Hepatocyte (in vitro differentiated cells): ENCODE measurements at regions not wholly inside any gene's neighbourhood (a gene's known extent, or its start where the extent isn't known, plus 50 kb on each side); places are given as distances from the start of the nearest gene placed in this dataset.

Source experiments
- DNase-seq: peaks from one replicate; pipeline ENCODE4 v3.0.0-alpha.2; 2016; ENCODE audit warnings: low spot score
- H2AFZ ChIP-seq: fragments of 200-600 bp; sonication (generic); 2 replicates; pipeline ENCODE4 v1.6.0; 2016; ENCODE audit warnings: antibody characterized with exemption, mild to moderate bottlenecking
- H3K27ac ChIP-seq: fragments of 200-600 bp; sonication (generic); 2 replicates; pipeline ENCODE4 v1.5.1; 2016; ENCODE audit warnings: mild to moderate bottlenecking
- H3K27me3 ChIP-seq: fragments of 200-600 bp; sonication (generic); 2 replicates; pipeline ENCODE4 v1.6.1; 2016
- H3K36me3 ChIP-seq: fragments of 200-600 bp; sonication (generic); replicated peaks from 2 replicates; pipeline ENCODE4 v1.5.1; 2016; ENCODE audit warnings: low read depth; ENCODE audit not compliant: insufficient read depth
- H3K4me1 ChIP-seq: fragments of 200-600 bp; sonication (generic); 2 replicates; pipeline ENCODE4 v1.5.1; 2016; ENCODE audit warnings: mild to moderate bottlenecking, moderate library complexity; ENCODE audit not compliant: insufficient read depth
- H3K4me2 ChIP-seq: fragments of 200-600 bp; sonication (generic); 2 replicates; pipeline ENCODE4 v1.6.0; 2016
- H3K4me3 ChIP-seq: fragments of 200-600 bp; sonication (generic); 2 replicates; pipeline ENCODE4 v1.5.1; 2016; ENCODE audit warnings: mild to moderate bottlenecking
- H3K79me2 ChIP-seq: fragments of 200-600 bp; sonication (generic); 2 replicates; pipeline ENCODE4 v1.6.0; 2017; ENCODE audit warnings: mild to moderate bottlenecking
- H3K9me2 ChIP-seq: fragments of 200-600 bp; sonication (generic); replicated peaks from 2 replicates; pipeline ENCODE4 v1.6.0; 2017; ENCODE audit warnings: mild to moderate bottlenecking; ENCODE audit not compliant: insufficient read depth
- H3K9me3 ChIP-seq: fragments of 200-600 bp; sonication (generic); 2 replicates; pipeline ENCODE4 v1.5.1; 2016; ENCODE audit warnings: low read depth, mild to moderate bottlenecking
- H4K20me1 ChIP-seq: fragments of 200-600 bp; sonication (generic); 2 replicates; pipeline ENCODE4 v1.6.0; 2016; ENCODE audit warnings: mild to moderate bottlenecking; ENCODE audit not compliant: insufficient read depth, poor library complexity, severe bottlenecking
- CTCF ChIP-seq: fragments of 200-600 bp; sonication (generic); IDR thresholded peaks from 2 replicates; pipeline ENCODE4 v1.5.1; 2016; ENCODE audit warnings: antibody characterized with exemption, mild to moderate bottlenecking; ENCODE audit not compliant: poor library complexity
- EZH2 ChIP-seq: fragments of 200-600 bp; sonication (generic); IDR thresholded peaks from 2 replicates; pipeline ENCODE4 v1.6.1; 2016; ENCODE audit warnings: antibody characterized with exemption, mild to moderate bottlenecking, borderline replicate concordance
- EZH2phosphoT487 ChIP-seq: fragments of 200-600 bp; sonication (generic); IDR thresholded peaks from one replicate; pipeline ENCODE4 v1.6.1; 2018; ENCODE audit warnings: antibody characterized with exemption, mild to moderate bottlenecking, low read depth, moderate library complexity; ENCODE audit not compliant: unreplicated experiment, severe bottlenecking
- WGBS: methylation state at CpG from one replicate; pipeline ENCODE4 v1.1.6; 2016; ENCODE audit warnings: low lambda C conversion rate; ENCODE audit errors: missing lambda C conversion rate; 5-methylcytosine and 5-hydroxymethylcytosine counted together

- DNase-seq, result no peak
- Histone ChIP-seq H4K20me1 (no peaks in the 10 kb centered on the region), H3K9me3 (no peaks in the 10 kb centered on the region), H3K9me2 (no peaks in the 10 kb centered on the region), H3K79me2 (no peaks in the 10 kb centered on the region), H2AFZ (no peak overlapping the region), H3K4me2 (no peak overlapping the region), H3K36me3 (no peaks in the 10 kb centered on the region), H3K27ac (no peak overlapping the region), H3K4me1 (peaks cover 3% of the 10 kb centered on the region), H3K4me3 (no peak overlapping the region), H3K27me3 (no peaks in the 10 kb centered on the region)
- 92% methylated on average over 10 of the region's 10 CpGs for WGBS
- TF ChIP-seq EZH2 (no peak), CTCF (no peak), EZH2phosphoT487 (no peak)
These were observed 223.2 kb downstream of the FGF9 start for GRCh38 chr13:21894091-21894490.

GRCh38 chr13:21894703-21895699, 224.1 kb downstream of the FGF9 start:
- no peak for TF ChIP-seq EZH2
- no peak for TF ChIP-seq CTCF
- TF ChIP-seq EZH2phosphoT487, result no peak
- H3K9me2 ChIP-seq, result no peaks in the 10 kb centered on the region
- H2AFZ ChIP-seq, result no peak overlapping the region
- H3K36me3 ChIP-seq, result no peaks in the 10 kb centered on the region
- no peaks in the 10 kb centered on the region for H3K27me3 ChIP-seq
- no peaks in the 10 kb centered on the region for H3K79me2 ChIP-seq
- H3K9me3 ChIP-seq, result no peaks in the 10 kb centered on the region
- 74% methylated on average over 22 of the region's 22 CpGs for WGBS
- peak overlapping the region; percentile 19 for H3K4me2 ChIP-seq
- DNase-seq, result no peak
- H3K4me1 ChIP-seq, result peaks cover 3% of the 10 kb centered on the region
- H3K27ac ChIP-seq, result peak overlapping the region; percentile 77
- H4K20me1 ChIP-seq, result no peaks in the 10 kb centered on the region
- H3K4me3 ChIP-seq, result no peak overlapping the region

- Histone ChIP-seq H3K36me3 (no peaks in the 10 kb centered on the region), H3K9me3 (no peaks in the 10 kb centered on the region), H4K20me1 (no peaks in the 10 kb centered on the region), H3K9me2 (no peaks in the 10 kb centered on the region), H2AFZ (no peak overlapping the region), H3K27ac (peak overlapping the region; percentile 48), H3K79me2 (no peaks in the 10 kb centered on the region), H3K4me2 (no peak overlapping the region), H3K4me1 (peaks cover 3% of the 10 kb centered on the region), H3K27me3 (no peaks in the 10 kb centered on the region), H3K4me3 (no peak overlapping the region)
- no peak for TF ChIP-seq EZH2
- no peak for TF ChIP-seq EZH2phosphoT487
- no peak for TF ChIP-seq CTCF
- no peak for DNase-seq
- WGBS, result 90% methylated on average over 4 of the region's 4 CpGs
These were observed 224.9 kb downstream of the FGF9 start for GRCh38 chr13:21895779-21896178.
